NOMO-1 treated with DMSO at 0.1 percent for 48 hours (cell line): ENCODE measurements at regions not wholly inside any gene's neighbourhood (a gene's known extent, or its start where the extent isn't known, plus 50 kb on each side); places are given as distances from the start of the nearest gene placed in this dataset.

Source experiments
- DNase-seq: peaks from one replicate; lab custom pipeline; 2025; ENCODE audit not compliant: unreplicated experiment; lab: John Stamatoyannopoulos, UW

GRCh38 chr5:67353500-67354450 lies 157.2 kb upstream of the CD180 start:
- peak; percentile 26 for DNase-seq

- DNase-seq = peak; percentile 90
Observed at GRCh38 chr5:67350618-67351201, 154.1 kb upstream of the CD180 start.

- DNase-seq = peak; percentile 34
Observed at GRCh38 chr5:67350185-67350584, 153.6 kb upstream of the CD180 start.

- no peak for DNase-seq
Observed at GRCh38 chr5:67347821-67348220, 151.2 kb upstream of the CD180 start.

- DNase-seq = no peak
Observed at GRCh38 chr5:67346611-67347010, 150.0 kb upstream of the CD180 start.

- no peak for DNase-seq
Observed at GRCh38 chr5:67344870-67345269, 148.3 kb upstream of the CD180 start.

GRCh38 chr5:67343835-67344234 lies 147.2 kb upstream of the CD180 start:
- no peak for DNase-seq

- no peak for DNase-seq
Observed at GRCh38 chr5:67341478-67341877, 144.9 kb upstream of the CD180 start.

GRCh38 chr5:67339219-67339767 lies 142.7 kb upstream of the CD180 start:
- DNase-seq = no peak

GRCh38 chr5:67338421-67338820 lies 141.8 kb upstream of the CD180 start:
- DNase-seq = no peak

- DNase-seq = no peak
Observed at GRCh38 chr5:67337751-67338150, 141.2 kb upstream of the CD180 start.

- DNase-seq = no peak
Observed at GRCh38 chr5:67335426-67335825, 138.8 kb upstream of the CD180 start.

GRCh38 chr5:67334373-67334772 lies 137.8 kb upstream of the CD180 start:
- DNase-seq = no peak

GRCh38 chr5:67333171-67333570 lies 136.6 kb upstream of the CD180 start:
- no peak for DNase-seq

GRCh38 chr5:67331296-67331925 lies 134.8 kb upstream of the CD180 start:
- DNase-seq = no peak

- no peak for DNase-seq
Observed at GRCh38 chr5:67319935-67320725, 123.5 kb upstream of the CD180 start.

- DNase-seq = no peak
Observed at GRCh38 chr5:67318746-67319145, 122.1 kb upstream of the CD180 start.

- no peak for DNase-seq
Observed at GRCh38 chr5:67317603-67318002, 121.0 kb upstream of the CD180 start.

GRCh38 chr5:67316695-67317094 lies 120.1 kb upstream of the CD180 start:
- no peak for DNase-seq

- DNase-seq = peak; percentile 77
Observed at GRCh38 chr5:67315082-67315989, 118.7 kb upstream of the CD180 start.
